LoVo (cell line): ENCODE measurements at regions not wholly inside any gene's neighbourhood (a gene's known extent, or its start where the extent isn't known, plus 50 kb on each side); places are given as distances from the start of the nearest gene placed in this dataset.
A peak's percentile ranks its signal among the peaks of the same experiment; 100 is the strongest.
"Not testable (repeated sequence)": the region's sequence is repeated elsewhere in the genome, so short reads cannot be mapped to it uniquely, and the experiment has no call there.

Experiments
- DNase-seq: peaks from one replicate; pipeline ENCODE4 v3.0.0-alpha.2; 2016; ENCODE audit warnings: low spot score

DNA sequence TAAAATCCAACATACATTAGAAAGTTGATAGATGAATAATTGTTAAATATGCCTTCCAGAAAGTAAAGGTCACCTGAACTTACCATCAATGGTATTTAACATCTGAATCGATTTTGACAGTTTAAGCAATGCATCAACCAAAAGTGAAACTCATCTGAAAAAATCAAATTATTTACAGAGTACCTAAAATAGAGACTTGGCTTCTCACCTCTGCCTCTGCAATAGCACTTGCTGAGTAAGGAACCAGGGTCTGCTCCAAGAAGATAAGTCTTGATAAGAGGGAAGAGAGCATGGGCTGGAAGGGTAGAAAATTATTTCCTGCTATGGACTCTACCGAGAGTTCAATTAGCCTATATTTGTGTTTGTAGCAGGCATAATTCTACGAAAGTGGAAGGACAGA lies 868.3 kb downstream of the STIM2 start:
- no peak for DNase-seq

DNA sequence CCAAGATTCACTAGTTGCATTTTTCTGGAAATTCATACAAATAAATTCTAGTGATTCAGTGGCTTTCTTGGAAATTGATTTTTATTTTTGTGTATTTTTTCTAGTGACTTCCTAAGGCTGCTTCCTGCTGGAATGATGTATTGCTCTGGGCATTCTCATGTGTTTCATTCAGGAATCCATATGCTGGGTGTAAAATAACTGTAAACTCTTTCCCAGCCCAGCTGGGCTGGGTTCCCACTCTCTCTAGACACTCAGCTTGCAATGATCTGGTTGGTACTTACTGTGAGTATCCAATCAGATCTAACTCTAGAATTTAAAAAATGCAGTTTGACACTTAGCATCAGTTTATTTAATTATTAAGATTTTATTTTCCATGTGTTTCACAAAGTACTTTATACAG lies 882.2 kb downstream of the STIM2 start:
- DNase-seq = no peak

DNA sequence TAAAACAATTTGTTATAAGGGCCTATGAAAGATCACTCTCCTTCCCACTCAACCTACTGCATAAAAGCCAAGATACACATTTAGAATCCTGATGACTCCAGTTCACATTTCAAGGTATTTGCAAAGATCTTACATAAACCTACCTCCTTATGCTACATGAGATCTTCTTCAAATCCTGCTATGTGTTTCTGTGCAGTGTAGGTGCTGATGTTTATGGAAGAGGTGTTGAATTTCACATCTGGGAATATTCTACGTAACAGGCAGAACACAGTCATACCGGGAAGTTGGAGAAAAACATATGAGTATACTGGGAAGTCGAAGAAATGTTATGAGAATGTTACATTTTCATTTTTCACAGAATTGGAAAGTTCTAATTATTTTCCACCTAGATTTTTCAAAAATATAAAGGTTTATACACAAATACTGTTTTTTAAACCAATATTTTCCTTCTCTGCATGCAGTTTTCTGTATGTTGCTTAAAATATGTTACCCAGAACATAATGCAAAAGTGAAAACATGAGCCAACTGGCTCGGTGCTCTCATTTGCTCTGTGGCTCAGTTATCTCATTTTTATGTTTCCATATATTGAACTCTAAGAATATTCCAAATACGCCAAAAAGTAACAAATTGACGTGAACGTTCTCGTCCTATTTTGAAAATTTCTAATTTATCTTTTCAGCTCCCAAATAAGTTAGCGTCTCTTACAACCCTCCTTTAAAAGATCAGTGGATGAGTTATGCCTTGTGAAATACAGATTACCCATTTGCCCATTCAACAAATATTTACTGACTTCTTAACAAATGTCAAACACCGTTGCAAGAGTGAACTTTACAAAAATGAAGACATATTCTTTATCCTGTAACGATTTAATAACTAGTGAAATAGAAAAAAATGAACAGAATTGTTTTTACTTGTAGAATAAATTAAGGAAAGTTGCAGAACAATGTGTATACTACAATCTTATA lies 899.3 kb downstream of the STIM2 start:
- DNase-seq = no peak

DNA sequence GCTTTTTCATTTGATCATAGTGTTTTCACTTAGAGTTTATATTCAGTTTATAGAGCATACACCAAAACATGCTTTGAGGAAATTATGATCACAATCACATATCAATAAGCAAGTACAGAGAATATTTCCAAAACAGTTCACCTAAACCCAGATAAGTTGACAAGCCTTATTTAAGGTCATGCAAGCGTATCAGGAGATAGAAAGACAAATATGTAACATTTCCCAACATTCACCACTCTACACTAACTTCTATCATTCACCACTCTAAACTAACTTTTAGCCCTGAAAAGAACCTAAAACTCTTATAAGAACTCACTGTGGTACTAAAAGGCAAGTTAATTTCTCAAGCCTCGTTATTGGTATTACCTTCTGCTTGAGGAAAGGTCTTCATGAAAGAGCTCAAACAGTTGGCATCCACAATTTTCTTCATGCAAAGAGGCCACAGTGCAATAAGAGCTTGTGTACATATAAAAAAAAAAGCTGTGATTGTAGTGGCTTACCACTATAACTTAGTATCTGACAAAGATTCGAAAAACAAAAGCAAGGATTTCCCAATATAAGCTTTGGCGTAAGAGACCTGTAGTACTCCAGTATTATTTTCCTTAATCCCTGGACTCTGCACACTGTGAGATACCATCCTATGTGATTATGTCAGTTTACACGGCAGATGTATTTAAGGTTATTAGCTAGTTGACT lies 903.3 kb downstream of the STIM2 start:
- DNase-seq = no peak

GRCh38 chr4:27764526-27764837 lies 903.8 kb downstream of the STIM2 start:
- DNase-seq = no peak

DNA sequence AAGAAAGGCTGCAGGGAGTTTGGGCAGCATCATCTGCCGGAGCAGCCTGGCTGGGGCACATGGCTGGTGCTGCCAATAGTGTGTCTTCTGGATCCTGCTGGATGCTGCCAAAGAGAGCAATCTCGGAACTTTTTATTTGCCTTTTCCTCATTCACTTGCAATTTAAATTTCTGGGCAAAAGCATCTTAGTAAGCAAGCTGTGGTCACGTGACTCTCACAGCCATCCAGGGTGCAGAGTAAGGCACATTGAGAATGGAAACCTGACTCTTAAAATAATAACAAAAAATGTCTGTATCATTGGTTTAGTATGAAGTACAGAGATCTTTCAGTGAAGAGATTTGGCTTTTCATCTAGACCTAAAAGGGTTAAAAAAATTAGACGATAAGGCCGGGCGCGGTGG lies 910.3 kb downstream of the STIM2 start:
- DNase-seq = no peak

GRCh38 chr4:27775156-27775555 lies 914.5 kb downstream of the STIM2 start:
- DNase-seq = no peak

DNA sequence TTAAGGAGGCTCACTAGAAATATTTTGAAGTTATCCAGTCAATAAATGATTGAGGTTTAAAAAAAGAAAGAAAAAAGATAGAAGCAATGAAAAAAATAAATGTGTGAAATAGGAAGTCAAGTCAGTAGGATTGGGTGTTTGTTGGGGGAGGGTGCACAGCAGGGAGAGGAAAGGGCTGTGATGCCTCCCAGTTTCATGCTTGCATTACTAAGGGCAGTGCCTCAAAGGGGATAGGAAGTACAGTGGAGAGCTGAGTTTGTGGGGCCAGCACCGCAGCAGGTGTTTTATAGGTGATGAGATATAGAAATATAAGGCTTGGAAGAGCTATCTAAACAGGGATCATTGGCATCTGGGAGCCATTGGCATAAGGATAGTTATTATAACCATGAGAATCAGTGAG lies 919.2 kb downstream of the STIM2 start:
- DNase-seq = no peak

- DNase-seq = peak; percentile 3
Observed at GRCh38 chr4:27787195-27787594, 926.6 kb downstream of the STIM2 start.

- DNase-seq = no peak
Observed at GRCh38 chr4:27789773-27790172, 929.1 kb downstream of the STIM2 start.

- no peak for DNase-seq
Observed at GRCh38 chr4:27790911-27791310, 930.3 kb downstream of the STIM2 start.

DNA sequence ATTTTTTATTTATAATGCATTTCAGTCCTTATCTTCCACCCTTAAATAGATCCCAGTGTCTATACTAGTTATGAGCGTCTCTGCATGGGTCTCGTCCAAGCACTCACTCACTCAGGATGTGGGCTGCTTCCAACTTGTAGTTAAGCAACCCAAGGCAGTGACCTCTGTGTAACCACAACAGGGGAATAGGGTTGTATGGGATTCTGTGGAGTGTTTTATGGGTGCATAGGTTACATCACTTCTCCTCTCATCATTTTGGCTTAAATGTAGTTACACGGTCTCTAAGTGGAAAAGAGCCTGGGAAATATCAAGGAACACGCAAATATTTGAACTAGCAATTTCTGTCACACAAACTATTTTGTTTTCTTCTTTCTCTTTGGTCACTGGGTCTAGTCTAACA lies 931.0 kb downstream of the STIM2 start:
- DNase-seq = no peak

DNA sequence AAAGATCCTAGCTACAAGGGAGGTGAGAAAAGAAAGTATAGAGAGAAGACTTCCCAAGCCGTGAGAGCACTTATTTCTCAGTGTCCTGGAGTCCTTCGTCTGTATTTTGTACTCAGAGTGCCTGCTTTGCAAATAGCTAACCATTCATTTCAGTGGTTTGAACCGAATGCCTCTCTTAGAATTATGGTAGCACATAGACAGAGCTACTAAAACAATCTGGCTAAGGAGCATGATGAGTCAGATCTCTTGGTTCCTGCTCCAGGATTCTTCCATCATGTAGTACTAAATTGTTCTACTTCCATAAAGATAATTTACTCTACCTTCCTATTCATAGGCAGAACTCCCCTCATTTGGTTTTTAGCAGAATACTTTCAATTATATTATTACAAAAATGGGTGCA lies 946.6 kb downstream of the STIM2 start:
- DNase-seq = no peak

GRCh38 chr4:27811948-27812347 lies 951.3 kb downstream of the STIM2 start:
- DNase-seq = no peak

DNA sequence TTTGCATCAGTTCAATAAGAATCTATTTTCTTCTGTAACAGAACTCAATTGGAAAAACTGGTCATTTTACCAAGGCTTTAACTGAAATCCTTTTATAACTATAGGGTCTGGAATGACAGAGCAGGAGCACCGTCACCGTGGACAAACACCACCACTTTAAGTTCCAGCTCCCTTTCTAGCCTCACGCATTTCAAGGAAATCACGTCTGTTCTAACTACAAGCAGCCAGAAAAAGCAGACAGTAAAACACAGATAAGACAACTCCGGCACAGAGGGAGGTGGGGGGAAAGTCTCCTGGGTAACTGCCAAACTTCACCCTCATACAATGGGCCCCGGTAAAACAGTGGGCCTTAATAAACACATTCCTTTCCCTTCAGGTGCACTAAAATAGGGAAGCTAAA lies 952.6 kb downstream of the STIM2 start:
- DNase-seq = not testable (repeated sequence)

GRCh38 chr4:27813699-27814425 lies 953.2 kb downstream of the STIM2 start:
- not testable (repeated sequence) for DNase-seq

DNA sequence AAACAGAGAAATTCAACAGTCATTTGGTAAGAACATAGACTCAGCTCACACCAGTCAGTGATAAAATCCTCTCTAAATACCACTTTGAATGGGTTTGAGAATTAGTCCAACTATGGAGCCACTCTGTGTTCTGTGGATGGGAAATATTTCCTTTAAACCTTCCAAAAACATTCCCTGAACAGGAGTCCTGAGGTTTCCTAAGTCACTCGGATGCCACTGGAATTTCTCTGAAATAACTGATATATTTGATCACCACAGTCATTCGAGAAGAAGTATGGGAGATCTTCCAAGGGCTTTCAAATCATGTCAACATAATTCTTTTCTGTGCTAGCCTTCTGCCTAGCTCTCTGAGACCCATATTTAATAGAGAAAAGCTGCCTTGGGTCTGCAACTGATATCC lies 958.6 kb downstream of the STIM2 start:
- DNase-seq = no peak

- no peak for DNase-seq
Observed at GRCh38 chr4:27828843-27829242, 968.2 kb downstream of the STIM2 start.

GRCh38 chr4:27830251-27830650 lies 969.6 kb downstream of the STIM2 start:
- DNase-seq = no peak

GRCh38 chr4:27835851-27836250 lies 975.2 kb downstream of the STIM2 start:
- no peak for DNase-seq

DNA sequence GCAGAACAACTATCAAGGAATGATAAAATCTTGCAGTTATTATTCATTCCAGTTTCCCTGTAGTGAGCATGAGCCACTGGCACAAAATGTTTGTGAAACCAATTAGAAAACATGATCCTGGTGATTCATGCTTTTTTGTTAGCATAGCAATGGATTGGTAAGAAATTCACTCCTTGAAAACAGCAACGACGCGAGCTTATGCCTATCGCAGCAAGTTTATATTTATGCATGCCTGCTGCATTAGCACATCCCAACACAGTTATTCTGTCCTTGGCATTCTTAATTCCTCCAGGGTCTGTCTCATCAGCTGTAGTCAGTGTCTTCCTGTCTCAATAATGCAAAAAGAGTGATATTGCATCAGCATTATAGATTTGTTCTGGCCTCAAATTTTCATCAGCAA lies 975.9 kb downstream of the STIM2 start:
- no peak for DNase-seq

DNA sequence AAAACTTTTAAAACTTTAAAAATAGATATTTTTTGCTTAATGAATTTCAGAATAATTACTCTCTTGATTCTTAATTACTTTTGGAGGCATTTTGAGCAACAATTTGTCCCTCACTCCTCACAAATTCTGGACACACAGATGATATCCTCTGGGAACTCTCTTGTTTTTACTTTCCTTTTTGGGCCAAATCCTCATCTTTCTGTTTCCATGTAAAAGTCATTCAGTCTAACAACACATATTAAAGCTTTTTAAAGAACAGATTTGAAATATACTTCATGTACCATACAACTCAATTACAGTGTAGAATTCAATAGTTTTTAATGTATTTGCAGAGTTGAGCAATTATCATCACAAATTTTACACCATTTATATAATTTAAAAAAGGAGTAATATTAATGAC lies 983.1 kb downstream of the STIM2 start:
- DNase-seq = no peak

DNA sequence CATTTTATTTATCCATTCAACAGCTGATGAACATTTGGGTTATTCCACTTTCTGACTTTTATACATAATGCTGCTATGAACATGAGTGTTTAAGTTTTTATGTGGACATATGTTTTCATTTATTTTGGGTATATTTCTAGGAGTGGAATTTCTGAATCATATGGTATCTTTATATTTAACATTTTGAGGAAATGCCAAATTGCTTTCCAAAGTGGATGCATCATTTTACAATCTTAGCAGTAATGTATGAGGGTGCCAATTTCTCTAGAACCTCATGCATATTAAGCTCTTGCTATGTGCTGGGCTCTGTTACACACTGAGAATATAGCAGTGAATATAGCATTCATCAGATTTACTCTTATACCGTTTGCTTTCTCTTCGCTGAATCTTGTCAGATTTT lies 983.7 kb downstream of the STIM2 start:
- DNase-seq = no peak
